ENCODE measurements at regions not wholly inside any gene's neighbourhood (a gene's known extent, or its start where the extent isn't known, plus 50 kb on each side); places are given as distances from the start of the nearest gene placed in this dataset.

- H3K4me1 ChIP-seq (ENCODE audit: low read depth, poor library complexity, severe bottlenecking) = no peaks in the 10 kb centered on the region
- no peak overlapping the region for H3K9ac ChIP-seq
- no peak for TF ChIP-seq CTCF (conservative IDR thresholded peaks at IDR 0.05; ENCODE audit: low read depth, low read length)
- H3K4me2 ChIP-seq = no peak overlapping the region
- no peaks in the 10 kb centered on the region for H3K79me2 ChIP-seq (ENCODE audit: insufficient read depth, low read depth)
- no peak overlapping the region for H3K27ac ChIP-seq
- H3K36me3 ChIP-seq (ENCODE audit: insufficient read depth) = no peaks in the 10 kb centered on the region
- H2AFZ ChIP-seq (ENCODE audit: low read depth) = no peak overlapping the region
- no peaks in the 10 kb centered on the region for H3K27me3 ChIP-seq (ENCODE audit: insufficient read depth, low read depth)
- H4K20me1 ChIP-seq (ENCODE audit: insufficient read depth) = no peaks in the 10 kb centered on the region
- H3K4me3 ChIP-seq (IDR thresholded peaks at IDR 0.05; ENCODE audit: insufficient read depth, low read depth, low read length) = no peak overlapping the region
These were observed 279.5 kb upstream of the CHD6 start for GRCh38 chr20:41897708-41898107.

- Histone ChIP-seq H3K79me2 (ENCODE audit: insufficient read depth, low read depth) (no peaks in the 10 kb centered on the region), H3K27me3 (ENCODE audit: insufficient read depth, low read depth) (no peaks in the 10 kb centered on the region), H3K27ac (no peak overlapping the region), H2AFZ (ENCODE audit: low read depth) (no peak overlapping the region), H3K4me3 (IDR thresholded peaks at IDR 0.05; ENCODE audit: insufficient read depth, low read depth, low read length) (no peak overlapping the region), H3K36me3 (ENCODE audit: insufficient read depth) (no peaks in the 10 kb centered on the region), H3K4me1 (ENCODE audit: low read depth, poor library complexity, severe bottlenecking) (no peaks in the 10 kb centered on the region), H4K20me1 (ENCODE audit: insufficient read depth) (no peaks in the 10 kb centered on the region), H3K4me2 (no peak overlapping the region), H3K9ac (no peak overlapping the region)
- no peak for TF ChIP-seq CTCF (conservative IDR thresholded peaks at IDR 0.05; ENCODE audit: low read depth, low read length)
These were observed 277.3 kb upstream of the CHD6 start for GRCh38 chr20:41895241-41896032.

- H2AFZ ChIP-seq (ENCODE audit: low read depth) = no peak overlapping the region
- H3K27me3 ChIP-seq (ENCODE audit: insufficient read depth, low read depth) = no peaks in the 10 kb centered on the region
- no peak overlapping the region for H3K27ac ChIP-seq
- TF ChIP-seq CTCF (conservative IDR thresholded peaks at IDR 0.05; ENCODE audit: low read depth, low read length) = no peak
- no peak overlapping the region for H3K4me3 ChIP-seq (IDR thresholded peaks at IDR 0.05; ENCODE audit: insufficient read depth, low read depth, low read length)
- no peaks in the 10 kb centered on the region for H3K4me1 ChIP-seq (ENCODE audit: low read depth, poor library complexity, severe bottlenecking)
- no peaks in the 10 kb centered on the region for H3K36me3 ChIP-seq (ENCODE audit: insufficient read depth)
- no peaks in the 10 kb centered on the region for H3K79me2 ChIP-seq (ENCODE audit: insufficient read depth, low read depth)
- no peak overlapping the region for H3K4me2 ChIP-seq
- H3K9ac ChIP-seq = no peak overlapping the region
- no peaks in the 10 kb centered on the region for H4K20me1 ChIP-seq (ENCODE audit: insufficient read depth)
These were observed 276.2 kb upstream of the CHD6 start for GRCh38 chr20:41894255-41894963.

GRCh38 chr20:41892031-41892430 lies 273.9 kb upstream of the CHD6 start:
- Histone ChIP-seq H3K9ac (no peak overlapping the region), H3K27me3 (ENCODE audit: insufficient read depth, low read depth) (no peaks in the 10 kb centered on the region), H3K4me2 (no peak overlapping the region), H4K20me1 (ENCODE audit: insufficient read depth) (no peaks in the 10 kb centered on the region), H3K4me1 (ENCODE audit: low read depth, poor library complexity, severe bottlenecking) (no peaks in the 10 kb centered on the region), H2AFZ (ENCODE audit: low read depth) (no peak overlapping the region), H3K36me3 (ENCODE audit: insufficient read depth) (no peaks in the 10 kb centered on the region), H3K27ac (no peak overlapping the region), H3K4me3 (IDR thresholded peaks at IDR 0.05; ENCODE audit: insufficient read depth, low read depth, low read length) (no peak overlapping the region), H3K79me2 (ENCODE audit: insufficient read depth, low read depth) (no peaks in the 10 kb centered on the region)
- TF ChIP-seq CTCF (conservative IDR thresholded peaks at IDR 0.05; ENCODE audit: low read depth, low read length) = no peak
